HEK293 (cell line): ENCODE measurements at regions not wholly inside any gene's neighbourhood (a gene's known extent, or its start where the extent isn't known, plus 50 kb on each side); places are given as distances from the start of the nearest gene placed in this dataset.

ENCODE experiments used
- CTCF ChIA-PET: fragments of 350-600 bp; formaldehyde crosslinking; extraction: SDS; loops from one replicate; lab custom pipeline; 2021; ENCODE audit warnings: antibody characterized with exemption; lab: Yijun Ruan, JAX
- POLR2A ChIA-PET: fragments of 300-600 bp; formaldehyde crosslinking; extraction: SDS; loops from one replicate; lab custom pipeline; 2020; ENCODE audit warnings: antibody characterized with exemption, inconsistent platforms; lab: Yijun Ruan, JAX
- H3K27ac ChIP-seq: fragments of 200-500 bp; sonication (Bioruptor generic); 2 replicates; pipeline ENCODE4 v1.5.1; 2014; ENCODE audit warnings: low read depth, low read length, control low read depth, inconsistent platforms; ENCODE audit errors: extremely low read depth
- H3K36me3 ChIP-seq, 2 experiments: fragments of 200-500 bp in 1 of 2; sonication (Bioruptor generic) in 1 of 2; 1 replicate in 1 of 2; 2 replicates in 1 of 2; pipeline ENCODE4 v1.5.1; 2014 to 2017; ENCODE audit warnings: inconsistent platforms in 2 of 2, low read length in 2 of 2; ENCODE audit not compliant: control insufficient read depth in 2 of 2, insufficient read depth in 1 of 2
- H3K4me1 ChIP-seq: fragments of 200-500 bp; sonication (Bioruptor generic); 2 replicates; pipeline ENCODE4 v1.5.1; 2014; ENCODE audit warnings: mild to moderate bottlenecking, low read length, inconsistent platforms; ENCODE audit not compliant: control insufficient read depth, insufficient read depth
- H3K4me3 ChIP-seq: 2 replicates; pipeline ENCODE4 v1.5.1; 2011; ENCODE audit warnings: low read depth, mild to moderate bottlenecking, control low read depth, low read length, moderate library complexity
- H3K9me3 ChIP-seq: fragments of 200-500 bp; sonication (Bioruptor generic); 2 replicates; pipeline ENCODE4 v1.5.1; 2014; ENCODE audit warnings: low read depth, low read length, inconsistent platforms; ENCODE audit not compliant: control insufficient read depth, insufficient read depth
- BCL11B ChIP-seq: fragments of 450-650 bp; formaldehyde crosslinking; IDR thresholded peaks from 2 replicates; pipeline ENCODE4 v1.5.1; 2016; ENCODE audit warnings: low read depth, missing biosample characterization, missing genetic modification characterization
- FEZF1 ChIP-seq: fragments of 450-650 bp; formaldehyde crosslinking; IDR thresholded peaks from 2 replicates; pipeline ENCODE4 v1.5.1; 2016; ENCODE audit warnings: missing biosample characterization, missing genetic modification characterization
- REPIN1 ChIP-seq: fragments of 450-650 bp; formaldehyde crosslinking; IDR thresholded peaks from 2 replicates; pipeline ENCODE4 v1.5.1; 2017; ENCODE audit warnings: missing biosample characterization, missing genetic modification characterization, low read depth
- SCRT1 ChIP-seq: fragments of 450-650 bp; formaldehyde crosslinking; IDR thresholded peaks from 2 replicates; pipeline ENCODE4 v1.5.1; 2016; ENCODE audit warnings: missing biosample characterization, missing genetic modification characterization, borderline replicate concordance
- WT1 ChIP-seq: fragments of 450-650 bp; formaldehyde crosslinking; IDR thresholded peaks from 2 replicates; pipeline ENCODE4 v1.5.1; 2016; ENCODE audit warnings: missing biosample characterization, missing genetic modification characterization
- ZNF426 ChIP-seq: fragments of 450-650 bp; formaldehyde crosslinking; IDR thresholded peaks from 2 replicates; pipeline ENCODE4 v1.5.1; 2017; ENCODE audit warnings: missing biosample characterization, missing genetic modification characterization, mild to moderate bottlenecking, inconsistent platforms, moderate library complexity
- ZNF548 ChIP-seq: fragments of 450-650 bp; formaldehyde crosslinking; IDR thresholded peaks from 2 replicates; pipeline ENCODE4 v1.5.1; 2016; ENCODE audit warnings: missing biosample characterization, missing genetic modification characterization
- ZNF561 ChIP-seq: fragments of 450-650 bp; IDR thresholded peaks from 2 replicates; pipeline ENCODE4 v1.5.1; 2018; ENCODE audit warnings: missing biosample characterization, missing genetic modification characterization, borderline replicate concordance
- ZNF660 ChIP-seq: fragments of 450-650 bp; IDR thresholded peaks from 2 replicates; pipeline ENCODE4 v1.5.1; 2018; ENCODE audit warnings: missing biosample characterization, mild to moderate bottlenecking, missing genetic modification characterization
- ZNF664 ChIP-seq: fragments of 450-650 bp; formaldehyde crosslinking; IDR thresholded peaks from 2 replicates; pipeline ENCODE4 v1.5.1; 2016; ENCODE audit warnings: missing biosample characterization, missing genetic modification characterization
- TF ChIP-seq, protein P1 (sequence below): fragments of 450-650 bp; formaldehyde crosslinking; IDR thresholded peaks from 2 replicates; pipeline ENCODE4 v1.5.1; 2016; ENCODE audit warnings: missing biosample characterization, missing genetic modification characterization, borderline replicate concordance
- TF ChIP-seq, protein P2 (sequence below): fragments of 450-650 bp; formaldehyde crosslinking; IDR thresholded peaks from 2 replicates; pipeline ENCODE4 v1.5.1; 2016; ENCODE audit warnings: missing biosample characterization, missing genetic modification characterization, borderline replicate concordance
- TF ChIP-seq, protein P3 (sequence below): fragments of 450-650 bp; formaldehyde crosslinking; IDR thresholded peaks from 2 replicates; pipeline ENCODE4 v1.5.0; 2017; ENCODE audit warnings: missing biosample characterization, missing genetic modification characterization, borderline replicate concordance
- TF ChIP-seq, protein P4 (sequence below): fragments of 450-650 bp; formaldehyde crosslinking; IDR thresholded peaks from 2 replicates; pipeline ENCODE4 v1.5.1; 2016; ENCODE audit warnings: missing biosample characterization, missing genetic modification characterization

DNA sequence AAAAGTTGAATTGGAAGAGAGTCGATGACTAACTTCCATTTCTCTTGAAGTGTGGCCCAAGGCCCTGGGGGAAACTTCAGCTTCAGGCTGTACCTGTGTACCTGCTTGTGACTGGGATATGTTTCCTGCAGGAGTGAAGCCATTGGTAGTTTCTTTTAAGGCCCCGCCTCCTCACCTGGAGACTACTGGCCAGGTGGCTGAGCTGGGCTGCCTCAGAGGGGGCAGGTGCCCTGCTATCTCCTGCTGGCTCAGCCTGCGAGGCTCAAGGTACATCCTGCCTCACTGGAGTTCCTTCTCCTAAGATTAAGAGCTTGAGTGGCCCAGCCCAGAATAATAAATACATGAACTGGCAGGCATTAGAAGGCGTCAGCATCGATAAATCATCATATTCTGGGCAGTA lies 121.6 kb upstream of the ROPN1 start:
- H3K36me3 ChIP-seq, result no peaks in the 10 kb centered on the region
- no peaks in the 10 kb centered on the region for H3K4me1 ChIP-seq
- ChIA-PET POLR2A (no interaction called here), CTCF (no interaction called here)
- H3K4me3 ChIP-seq, result no peak overlapping the region
- no peak overlapping the region for H3K27ac ChIP-seq
- H3K9me3 ChIP-seq, result no peaks in the 10 kb centered on the region
- TF ChIP-seq ZNF426 (tag by site-specific recombination), result no peak
- TF ChIP-seq, protein P1, sequence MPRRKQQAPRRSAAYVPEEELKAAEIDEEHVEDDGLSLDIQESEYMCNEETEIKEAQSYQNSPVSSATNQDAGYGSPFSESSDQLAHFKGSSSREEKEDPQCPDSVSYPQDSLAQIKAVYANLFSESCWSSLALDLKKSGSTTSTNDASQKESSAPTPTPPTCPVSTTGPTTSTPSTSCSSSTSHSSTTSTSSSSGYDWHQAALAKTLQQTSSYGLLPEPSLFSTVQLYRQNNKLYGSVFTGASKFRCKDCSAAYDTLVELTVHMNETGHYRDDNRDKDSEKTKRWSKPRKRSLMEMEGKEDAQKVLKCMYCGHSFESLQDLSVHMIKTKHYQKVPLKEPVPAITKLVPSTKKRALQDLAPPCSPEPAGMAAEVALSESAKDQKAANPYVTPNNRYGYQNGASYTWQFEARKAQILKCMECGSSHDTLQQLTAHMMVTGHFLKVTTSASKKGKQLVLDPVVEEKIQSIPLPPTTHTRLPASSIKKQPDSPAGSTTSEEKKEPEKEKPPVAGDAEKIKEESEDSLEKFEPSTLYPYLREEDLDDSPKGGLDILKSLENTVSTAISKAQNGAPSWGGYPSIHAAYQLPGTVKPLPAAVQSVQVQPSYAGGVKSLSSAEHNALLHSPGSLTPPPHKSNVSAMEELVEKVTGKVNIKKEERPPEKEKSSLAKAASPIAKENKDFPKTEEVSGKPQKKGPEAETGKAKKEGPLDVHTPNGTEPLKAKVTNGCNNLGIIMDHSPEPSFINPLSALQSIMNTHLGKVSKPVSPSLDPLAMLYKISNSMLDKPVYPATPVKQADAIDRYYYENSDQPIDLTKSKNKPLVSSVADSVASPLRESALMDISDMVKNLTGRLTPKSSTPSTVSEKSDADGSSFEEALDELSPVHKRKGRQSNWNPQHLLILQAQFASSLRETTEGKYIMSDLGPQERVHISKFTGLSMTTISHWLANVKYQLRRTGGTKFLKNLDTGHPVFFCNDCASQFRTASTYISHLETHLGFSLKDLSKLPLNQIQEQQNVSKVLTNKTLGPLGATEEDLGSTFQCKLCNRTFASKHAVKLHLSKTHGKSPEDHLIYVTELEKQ (tag by site-specific recombination), result no peak
- TF ChIP-seq ZNF561 (tag by site-specific recombination), result no peak

DNA sequence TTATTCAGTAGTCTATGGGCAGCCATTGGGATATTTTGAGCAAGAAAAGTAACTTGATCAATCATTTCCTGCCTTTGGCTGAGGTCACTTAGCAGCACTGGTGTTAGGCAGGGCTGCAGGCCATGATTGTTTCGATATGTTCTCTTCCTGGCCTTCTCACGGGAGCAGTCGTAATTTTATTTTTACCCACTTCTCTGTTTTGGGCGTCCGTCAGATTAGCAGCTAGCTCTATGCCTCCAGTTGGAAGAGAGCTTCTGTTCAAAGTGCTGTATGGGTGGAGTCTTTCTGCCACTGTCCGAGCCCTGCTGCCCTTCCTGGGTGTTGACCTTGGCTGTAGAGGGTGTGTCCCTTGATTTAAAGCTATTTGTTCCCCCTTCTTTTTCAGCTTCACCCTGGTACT lies 123.4 kb upstream of the ROPN1 start:
- CTCF ChIA-PET, result no interaction called here
- H3K36me3 ChIP-seq, result no peaks in the 10 kb centered on the region
- no peak for TF ChIP-seq FEZF1 (tag by site-specific recombination)
- TF ChIP-seq WT1 (tag by site-specific recombination), result no peak
- TF ChIP-seq ZNF664 (tag by site-specific recombination), result no peak
- TF ChIP-seq, protein P2, sequence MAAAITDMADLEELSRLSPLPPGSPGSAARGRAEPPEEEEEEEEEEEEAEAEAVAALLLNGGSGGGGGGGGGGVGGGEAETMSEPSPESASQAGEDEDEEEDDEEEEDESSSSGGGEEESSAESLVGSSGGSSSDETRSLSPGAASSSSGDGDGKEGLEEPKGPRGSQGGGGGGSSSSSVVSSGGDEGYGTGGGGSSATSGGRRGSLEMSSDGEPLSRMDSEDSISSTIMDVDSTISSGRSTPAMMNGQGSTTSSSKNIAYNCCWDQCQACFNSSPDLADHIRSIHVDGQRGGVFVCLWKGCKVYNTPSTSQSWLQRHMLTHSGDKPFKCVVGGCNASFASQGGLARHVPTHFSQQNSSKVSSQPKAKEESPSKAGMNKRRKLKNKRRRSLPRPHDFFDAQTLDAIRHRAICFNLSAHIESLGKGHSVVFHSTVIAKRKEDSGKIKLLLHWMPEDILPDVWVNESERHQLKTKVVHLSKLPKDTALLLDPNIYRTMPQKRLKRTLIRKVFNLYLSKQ, result no peak
- TF ChIP-seq, protein P3, sequence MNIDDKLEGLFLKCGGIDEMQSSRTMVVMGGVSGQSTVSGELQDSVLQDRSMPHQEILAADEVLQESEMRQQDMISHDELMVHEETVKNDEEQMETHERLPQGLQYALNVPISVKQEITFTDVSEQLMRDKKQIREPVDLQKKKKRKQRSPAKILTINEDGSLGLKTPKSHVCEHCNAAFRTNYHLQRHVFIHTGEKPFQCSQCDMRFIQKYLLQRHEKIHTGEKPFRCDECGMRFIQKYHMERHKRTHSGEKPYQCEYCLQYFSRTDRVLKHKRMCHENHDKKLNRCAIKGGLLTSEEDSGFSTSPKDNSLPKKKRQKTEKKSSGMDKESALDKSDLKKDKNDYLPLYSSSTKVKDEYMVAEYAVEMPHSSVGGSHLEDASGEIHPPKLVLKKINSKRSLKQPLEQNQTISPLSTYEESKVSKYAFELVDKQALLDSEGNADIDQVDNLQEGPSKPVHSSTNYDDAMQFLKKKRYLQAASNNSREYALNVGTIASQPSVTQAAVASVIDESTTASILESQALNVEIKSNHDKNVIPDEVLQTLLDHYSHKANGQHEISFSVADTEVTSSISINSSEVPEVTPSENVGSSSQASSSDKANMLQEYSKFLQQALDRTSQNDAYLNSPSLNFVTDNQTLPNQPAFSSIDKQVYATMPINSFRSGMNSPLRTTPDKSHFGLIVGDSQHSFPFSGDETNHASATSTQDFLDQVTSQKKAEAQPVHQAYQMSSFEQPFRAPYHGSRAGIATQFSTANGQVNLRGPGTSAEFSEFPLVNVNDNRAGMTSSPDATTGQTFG (tag by site-specific recombination), result no peak
- TF ChIP-seq, all 188 proteins: peak for 0
- H3K27ac ChIP-seq, result no peak overlapping the region
- no peak overlapping the region for H3K4me3 ChIP-seq
- no peaks in the 10 kb centered on the region for H3K4me1 ChIP-seq
- H3K9me3 ChIP-seq, result no peaks in the 10 kb centered on the region
- POLR2A ChIA-PET, result no interaction called here

DNA sequence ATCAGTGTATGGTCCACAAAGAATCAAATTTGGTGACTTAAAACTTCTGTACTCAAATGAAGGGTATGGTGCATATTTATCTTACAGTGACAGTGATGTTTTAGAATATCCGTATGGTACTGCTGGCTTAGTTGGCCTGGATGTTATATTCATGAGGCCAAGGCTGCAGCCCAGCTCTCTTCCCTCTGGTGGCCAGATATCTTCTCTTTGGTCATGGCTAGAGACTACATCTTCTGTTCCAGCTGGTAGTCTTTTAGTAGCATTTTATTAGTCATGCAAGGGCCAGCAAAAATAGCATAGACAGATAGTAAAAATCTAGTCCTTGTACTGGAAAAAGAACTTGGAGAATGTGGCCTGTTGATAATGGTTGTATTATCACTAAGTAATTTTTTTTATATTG lies 124.0 kb upstream of the ROPN1 start:
- no peaks in the 10 kb centered on the region for H3K36me3 ChIP-seq
- CTCF ChIA-PET, result no interaction called here
- POLR2A ChIA-PET, result no interaction called here
- no peak overlapping the region for H3K27ac ChIP-seq
- H3K4me3 ChIP-seq, result no peak overlapping the region
- no peaks in the 10 kb centered on the region for H3K4me1 ChIP-seq
- TF ChIP-seq SCRT1 (no peak), REPIN1 (no peak), ZNF664 (tag by site-specific recombination) (no peak), ZNF548 (tag by site-specific recombination) (no peak), ZNF660 (no peak), BCL11B (tag by site-specific recombination) (no peak)
- TF ChIP-seq, protein P4, sequence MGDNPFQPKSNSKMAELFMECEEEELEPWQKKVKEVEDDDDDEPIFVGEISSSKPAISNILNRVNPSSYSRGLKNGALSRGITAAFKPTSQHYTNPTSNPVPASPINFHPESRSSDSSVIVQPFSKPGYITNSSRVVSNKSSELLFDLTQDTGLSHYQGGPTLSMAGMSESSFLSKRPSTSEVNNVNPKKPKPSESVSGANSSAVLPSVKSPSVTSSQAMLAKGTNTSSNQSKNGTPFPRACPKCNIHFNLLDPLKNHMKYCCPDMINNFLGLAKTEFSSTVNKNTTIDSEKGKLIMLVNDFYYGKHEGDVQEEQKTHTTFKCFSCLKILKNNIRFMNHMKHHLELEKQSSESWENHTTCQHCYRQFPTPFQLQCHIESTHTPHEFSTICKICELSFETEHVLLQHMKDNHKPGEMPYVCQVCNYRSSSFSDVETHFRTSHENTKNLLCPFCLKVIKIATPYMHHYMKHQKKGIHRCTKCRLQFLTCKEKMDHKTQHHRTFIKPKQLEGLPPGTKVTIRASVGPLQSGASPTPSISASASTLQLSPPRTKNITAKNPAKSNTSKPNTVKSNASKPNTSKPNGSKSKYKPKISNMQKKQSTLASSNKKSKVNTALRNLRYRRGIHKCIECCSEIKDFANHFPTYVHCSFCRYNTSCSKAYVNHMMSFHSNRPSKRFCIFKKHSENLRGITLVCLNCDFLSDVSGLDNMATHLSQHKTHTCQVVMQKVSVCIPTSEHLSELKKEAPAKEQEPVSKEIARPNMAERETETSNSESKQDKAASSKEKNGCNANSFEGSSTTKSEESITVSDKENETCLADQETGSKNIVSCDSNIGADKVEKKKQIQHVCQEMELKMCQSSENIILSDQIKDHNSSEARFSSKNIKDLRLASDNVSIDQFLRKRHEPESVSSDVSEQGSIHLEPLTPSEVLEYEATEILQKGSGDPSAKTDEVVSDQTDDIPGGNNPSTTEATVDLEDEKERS (tag by site-specific recombination), result no peak
- TF ChIP-seq, all 188 proteins: peak for 0
- no peaks in the 10 kb centered on the region for H3K9me3 ChIP-seq
